WI38 (cell line): ENCODE measurements at regions not wholly inside any gene's neighbourhood (a gene's known extent, or its start where the extent isn't known, plus 50 kb on each side); places are given as distances from the start of the nearest gene placed in this dataset.

Experiments used
- H3K4me3 ChIP-seq: 2 replicates; pipeline ENCODE4 v1.5.1; 2011; ENCODE audit warnings: low read depth, mild to moderate bottlenecking, control low read depth, low read length
- CTCF ChIP-seq: IDR thresholded peaks from 2 replicates; pipeline ENCODE4 v1.5.1; 2012; ENCODE audit warnings: low read depth, mild to moderate bottlenecking, control low read depth, low read length

DNA sequence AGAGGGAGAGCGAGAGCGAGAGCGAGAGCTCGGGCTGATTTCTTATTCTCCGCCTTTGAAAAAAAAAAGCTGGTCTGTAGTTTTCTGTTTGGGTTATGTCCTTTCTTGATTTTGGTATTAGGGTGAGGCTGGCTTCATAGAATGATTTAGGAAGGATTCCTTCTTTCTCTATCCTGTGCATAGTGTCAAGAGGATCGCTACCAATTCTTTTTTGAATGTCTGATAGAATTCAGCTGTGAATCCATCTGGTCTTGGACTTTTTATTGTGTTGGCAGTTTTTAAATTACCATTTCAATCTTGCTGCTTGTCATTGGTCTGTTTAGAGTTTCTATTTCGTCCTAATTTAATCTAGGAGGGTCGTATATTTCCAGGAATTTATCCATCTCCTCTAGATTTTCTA, 1414.6 kb upstream of the MIR17HG start:
- no peak for TF ChIP-seq CTCF
- no peak overlapping the region for H3K4me3 ChIP-seq

GRCh38 chr13:89936256-89936655, 1411.2 kb upstream of the MIR17HG start:
- TF ChIP-seq CTCF = no peak
- no peak overlapping the region for H3K4me3 ChIP-seq

- TF ChIP-seq CTCF = no peak
- no peak overlapping the region for H3K4me3 ChIP-seq
Observed at GRCh38 chr13:89937420-89937819, 1410.1 kb upstream of the MIR17HG start.

DNA sequence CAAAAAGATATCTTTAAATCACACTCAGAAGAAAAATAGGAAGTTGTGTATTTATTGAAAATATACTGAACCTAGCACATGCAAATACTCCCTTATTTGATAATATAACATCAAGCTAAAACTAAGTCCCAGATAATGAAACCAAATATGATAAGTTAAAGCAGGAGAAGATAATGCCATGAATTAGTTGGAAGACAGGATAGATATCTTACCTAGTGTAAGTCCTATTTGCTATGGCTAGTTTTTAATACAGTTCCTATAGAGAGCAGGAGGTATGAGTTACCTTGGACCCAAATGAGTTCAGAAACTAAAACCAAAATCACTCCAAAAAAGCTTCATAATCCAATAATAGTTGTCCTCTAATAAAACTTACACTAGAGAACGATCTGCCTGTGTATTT, 1407.1 kb upstream of the MIR17HG start:
- no peak for TF ChIP-seq CTCF
- no peak overlapping the region for H3K4me3 ChIP-seq

DNA sequence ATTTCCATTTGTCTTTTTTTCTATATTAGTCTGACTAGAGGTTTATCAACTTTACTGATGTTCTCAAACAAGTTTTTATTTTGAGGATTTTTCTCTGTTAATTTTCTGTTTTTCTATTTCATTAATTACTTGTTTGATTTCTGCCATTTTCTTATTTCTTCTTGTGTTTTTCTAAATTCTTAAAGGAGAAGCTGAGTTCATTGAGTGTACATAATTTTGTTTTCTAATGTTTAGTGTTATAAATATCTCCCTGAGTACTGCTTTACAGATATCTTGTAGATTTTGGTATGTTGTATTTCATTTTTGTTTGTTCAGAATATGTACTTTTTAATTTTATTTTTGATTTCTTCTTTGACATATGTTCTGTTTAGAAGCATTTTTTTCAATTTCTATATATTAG, 1404.3 kb upstream of the MIR17HG start:
- no peak overlapping the region for H3K4me3 ChIP-seq
- TF ChIP-seq CTCF = no peak

- no peak for TF ChIP-seq CTCF
- no peak overlapping the region for H3K4me3 ChIP-seq
Observed at GRCh38 chr13:89950225-89950624, 1397.3 kb upstream of the MIR17HG start.

DNA sequence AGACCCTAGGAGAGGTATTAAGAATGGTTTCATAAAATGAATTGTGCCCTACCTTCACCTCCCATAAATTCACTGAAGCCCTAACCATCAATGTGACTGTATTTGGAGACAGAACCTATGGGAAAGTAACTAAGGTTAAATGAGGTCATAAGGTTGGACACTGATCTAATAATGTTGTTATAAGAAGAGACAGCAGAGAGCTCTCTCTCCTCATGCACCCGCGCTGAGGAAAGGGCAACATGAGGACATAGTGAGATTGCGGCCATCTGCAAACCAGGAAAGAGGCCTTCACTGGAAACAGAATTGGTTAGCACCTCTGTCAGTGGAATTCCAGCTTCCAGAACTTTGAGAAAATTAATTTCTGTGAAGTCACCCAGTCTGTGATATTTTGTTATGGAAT, 1396.1 kb upstream of the MIR17HG start:
- H3K4me3 ChIP-seq = no peak overlapping the region
- TF ChIP-seq CTCF = no peak
